ENCODE measurements at regions not wholly inside any gene's neighbourhood (a gene's known extent, or its start where the extent isn't known, plus 50 kb on each side); places are given as distances from the start of the nearest gene placed in this dataset.

GRCh38 chr7:65722361-65722792, 150.5 kb upstream of the VKORC1L1 start:
- TF ChIP-seq POLR2A (IDR thresholded peaks at IDR 0.05) (no peak), CTCF (IDR thresholded peaks at IDR 0.05) (no peak)

Measured in lower leg skin (tissue), 3 donors.